ENCODE measurements at regions not wholly inside any gene's neighbourhood (a gene's known extent, or its start where the extent isn't known, plus 50 kb on each side); places are given as distances from the start of the nearest gene placed in this dataset.

DNA sequence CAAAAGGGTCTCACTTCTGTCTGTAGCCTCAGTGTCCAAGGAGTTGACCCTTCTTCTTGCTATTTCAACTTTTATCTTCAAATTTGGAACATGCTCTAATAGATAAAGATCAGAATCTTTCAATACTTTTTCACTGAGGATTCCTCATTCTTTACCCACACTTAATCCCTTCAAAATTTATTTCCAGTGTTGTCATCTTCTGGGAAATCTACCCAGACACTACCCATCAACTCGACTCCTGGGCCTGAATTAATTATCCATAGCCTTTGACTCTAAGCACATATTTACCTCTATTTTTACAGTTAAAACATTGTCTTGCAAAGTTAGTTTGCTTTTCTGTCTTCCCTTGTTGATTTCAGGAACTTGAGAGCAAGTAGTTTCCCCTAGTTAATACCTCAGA is 1022.5 kb downstream of the PCDH9 start (continued):
- TF ChIP-seq, protein P1, sequence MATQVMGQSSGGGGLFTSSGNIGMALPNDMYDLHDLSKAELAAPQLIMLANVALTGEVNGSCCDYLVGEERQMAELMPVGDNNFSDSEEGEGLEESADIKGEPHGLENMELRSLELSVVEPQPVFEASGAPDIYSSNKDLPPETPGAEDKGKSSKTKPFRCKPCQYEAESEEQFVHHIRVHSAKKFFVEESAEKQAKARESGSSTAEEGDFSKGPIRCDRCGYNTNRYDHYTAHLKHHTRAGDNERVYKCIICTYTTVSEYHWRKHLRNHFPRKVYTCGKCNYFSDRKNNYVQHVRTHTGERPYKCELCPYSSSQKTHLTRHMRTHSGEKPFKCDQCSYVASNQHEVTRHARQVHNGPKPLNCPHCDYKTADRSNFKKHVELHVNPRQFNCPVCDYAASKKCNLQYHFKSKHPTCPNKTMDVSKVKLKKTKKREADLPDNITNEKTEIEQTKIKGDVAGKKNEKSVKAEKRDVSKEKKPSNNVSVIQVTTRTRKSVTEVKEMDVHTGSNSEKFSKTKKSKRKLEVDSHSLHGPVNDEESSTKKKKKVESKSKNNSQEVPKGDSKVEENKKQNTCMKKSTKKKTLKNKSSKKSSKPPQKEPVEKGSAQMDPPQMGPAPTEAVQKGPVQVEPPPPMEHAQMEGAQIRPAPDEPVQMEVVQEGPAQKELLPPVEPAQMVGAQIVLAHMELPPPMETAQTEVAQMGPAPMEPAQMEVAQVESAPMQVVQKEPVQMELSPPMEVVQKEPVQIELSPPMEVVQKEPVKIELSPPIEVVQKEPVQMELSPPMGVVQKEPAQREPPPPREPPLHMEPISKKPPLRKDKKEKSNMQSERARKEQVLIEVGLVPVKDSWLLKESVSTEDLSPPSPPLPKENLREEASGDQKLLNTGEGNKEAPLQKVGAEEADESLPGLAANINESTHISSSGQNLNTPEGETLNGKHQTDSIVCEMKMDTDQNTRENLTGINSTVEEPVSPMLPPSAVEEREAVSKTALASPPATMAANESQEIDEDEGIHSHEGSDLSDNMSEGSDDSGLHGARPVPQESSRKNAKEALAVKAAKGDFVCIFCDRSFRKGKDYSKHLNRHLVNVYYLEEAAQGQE (IDR thresholded peaks at IDR 0.05), result no peak
- TF ChIP-seq FOXA1 (IDR thresholded peaks at IDR 0.05), result no peak

DNA sequence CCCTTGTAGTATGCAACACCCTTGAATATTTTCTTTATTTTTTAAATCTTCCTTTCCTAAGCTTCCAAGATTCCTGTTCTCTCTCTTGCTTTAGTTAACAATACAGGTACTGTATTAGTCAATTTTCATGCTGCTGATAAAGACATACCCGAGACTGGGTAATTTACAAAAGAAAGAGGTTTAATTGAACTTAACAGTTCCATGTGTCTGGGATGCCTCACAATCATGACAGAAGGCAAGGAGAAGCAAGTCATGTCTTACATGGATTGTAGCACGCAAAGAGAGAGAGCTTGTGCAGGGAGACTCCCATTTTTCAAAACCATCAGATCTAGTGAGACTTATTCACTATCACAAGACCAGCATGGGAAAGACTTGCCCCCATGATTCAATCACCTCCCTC is 1024.3 kb downstream of the PCDH9 start:
- Histone ChIP-seq H3K36me3 (ENCODE audit: control insufficient read depth in 4 of 4, insufficient read depth in 3 of 4, low read depth in 1 of 4, low read length in 3 of 4) (no peaks in the 10 kb centered on the region), H3K4me3 (ENCODE audit: low read depth in 1 of 3, low read length in 3 of 3) (no peak overlapping the region), H3K4me1 (ENCODE audit: control insufficient read depth in 4 of 4, insufficient read depth in 4 of 4, low read length in 3 of 4) (no peaks in the 10 kb centered on the region), H3K9me3 (ENCODE audit: control insufficient read depth in 4 of 4, low read length in 3 of 4) (no peaks in the 10 kb centered on the region), H3K27me3 (ENCODE audit: control insufficient read depth in 4 of 4, insufficient read depth in 4 of 4, low read length in 3 of 4) (no peaks in the 10 kb centered on the region), H3K9ac (ENCODE audit: low read depth in 1 of 2, low read length in 2 of 2) (no peak overlapping the region), H3K27ac (ENCODE audit: low read depth in 1 of 2, low read length in 2 of 2) (no peak overlapping the region)
- DNase-seq (ENCODE audit: low spot score), result no peak
- TF ChIP-seq, protein P1 (IDR thresholded peaks at IDR 0.05), result no peak
- TF ChIP-seq JUND (IDR thresholded peaks at IDR 0.05), result no peak
- TF ChIP-seq, protein P2, sequence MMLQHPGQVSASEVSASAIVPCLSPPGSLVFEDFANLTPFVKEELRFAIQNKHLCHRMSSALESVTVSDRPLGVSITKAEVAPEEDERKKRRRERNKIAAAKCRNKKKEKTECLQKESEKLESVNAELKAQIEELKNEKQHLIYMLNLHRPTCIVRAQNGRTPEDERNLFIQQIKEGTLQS (IDR thresholded peaks at IDR 0.05), result no peak
- TF ChIP-seq, protein P3, sequence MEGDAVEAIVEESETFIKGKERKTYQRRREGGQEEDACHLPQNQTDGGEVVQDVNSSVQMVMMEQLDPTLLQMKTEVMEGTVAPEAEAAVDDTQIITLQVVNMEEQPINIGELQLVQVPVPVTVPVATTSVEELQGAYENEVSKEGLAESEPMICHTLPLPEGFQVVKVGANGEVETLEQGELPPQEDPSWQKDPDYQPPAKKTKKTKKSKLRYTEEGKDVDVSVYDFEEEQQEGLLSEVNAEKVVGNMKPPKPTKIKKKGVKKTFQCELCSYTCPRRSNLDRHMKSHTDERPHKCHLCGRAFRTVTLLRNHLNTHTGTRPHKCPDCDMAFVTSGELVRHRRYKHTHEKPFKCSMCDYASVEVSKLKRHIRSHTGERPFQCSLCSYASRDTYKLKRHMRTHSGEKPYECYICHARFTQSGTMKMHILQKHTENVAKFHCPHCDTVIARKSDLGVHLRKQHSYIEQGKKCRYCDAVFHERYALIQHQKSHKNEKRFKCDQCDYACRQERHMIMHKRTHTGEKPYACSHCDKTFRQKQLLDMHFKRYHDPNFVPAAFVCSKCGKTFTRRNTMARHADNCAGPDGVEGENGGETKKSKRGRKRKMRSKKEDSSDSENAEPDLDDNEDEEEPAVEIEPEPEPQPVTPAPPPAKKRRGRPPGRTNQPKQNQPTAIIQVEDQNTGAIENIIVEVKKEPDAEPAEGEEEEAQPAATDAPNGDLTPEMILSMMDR (IDR thresholded peaks at IDR 0.05; ENCODE audit: low read depth, low read length, missing input control), result no peak
- TF ChIP-seq EGR1 (IDR thresholded peaks at IDR 0.05; ENCODE audit: low read depth in 2 of 2), result no peak
- TF ChIP-seq SP1 (IDR thresholded peaks at IDR 0.05), result no peak
- no peak for TF ChIP-seq FOXA1 (IDR thresholded peaks at IDR 0.05)
- TF ChIP-seq RAD21 (IDR thresholded peaks at IDR 0.05), result no peak
- TF ChIP-seq YY1 (IDR thresholded peaks at IDR 0.05), result no peak
- no peak for TF ChIP-seq TAF1 (conservative IDR thresholded peaks at IDR 0.05)
- TF ChIP-seq HNF4G (IDR thresholded peaks at IDR 0.05), result no peak
- TF ChIP-seq, protein P4, sequence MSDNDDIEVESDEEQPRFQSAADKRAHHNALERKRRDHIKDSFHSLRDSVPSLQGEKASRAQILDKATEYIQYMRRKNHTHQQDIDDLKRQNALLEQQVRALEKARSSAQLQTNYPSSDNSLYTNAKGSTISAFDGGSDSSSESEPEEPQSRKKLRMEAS (IDR thresholded peaks at IDR 0.05), result no peak
- no peak for TF ChIP-seq GABPA (IDR thresholded peaks at IDR 0.05 in 1 of 2, conservative IDR thresholded peaks at IDR 0.05 in 1 of 2)
- TF ChIP-seq FOXA2 (IDR thresholded peaks at IDR 0.05), result no peak
- WGBS, result 46% methylated on average over 2 of the region's 2 CpGs

All from liver (tissue), 8 donors.